GF-D8 (cell line): ENCODE measurements at regions not wholly inside any gene's neighbourhood (a gene's known extent, or its start where the extent isn't known, plus 50 kb on each side); places are given as distances from the start of the nearest gene placed in this dataset.
"Not testable (repeated sequence)": the region's sequence is repeated elsewhere in the genome, so short reads cannot be mapped to it uniquely, and the experiment has no call there.

ENCODE experiments used
- DNase-seq: peaks from one replicate; lab custom pipeline; 2025; lab: John Stamatoyannopoulos, UW

DNA sequence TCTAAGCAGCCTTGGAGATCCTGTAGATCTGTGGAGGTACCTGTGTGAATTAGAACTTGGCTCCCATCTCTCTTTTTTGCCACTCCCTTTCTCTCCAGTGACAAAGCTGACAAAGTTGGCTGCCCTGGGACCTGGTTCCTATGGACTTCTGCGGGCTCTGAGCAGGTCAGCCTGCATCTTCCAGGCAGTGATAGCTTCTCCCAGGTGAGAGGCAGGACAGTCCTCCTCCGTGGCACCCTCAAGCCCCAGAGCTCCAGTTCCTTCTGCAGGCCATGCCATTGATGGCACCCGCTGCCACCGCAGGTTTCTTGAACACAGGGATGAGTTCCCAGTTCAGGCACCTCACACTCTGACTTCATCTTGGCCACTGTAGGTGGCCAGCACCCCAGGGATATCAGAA, 73.5 kb upstream of the GRB10 start:
- no peak for DNase-seq

GRCh38 chr7:50855526-50855925, 72.8 kb upstream of the GRB10 start:
- no peak for DNase-seq

GRCh38 chr7:50854831-50855230, 72.1 kb upstream of the GRB10 start:
- no peak for DNase-seq

- DNase-seq, result no peak
Observed at GRCh38 chr7:50854247-50854646, 71.6 kb upstream of the GRB10 start.

DNA sequence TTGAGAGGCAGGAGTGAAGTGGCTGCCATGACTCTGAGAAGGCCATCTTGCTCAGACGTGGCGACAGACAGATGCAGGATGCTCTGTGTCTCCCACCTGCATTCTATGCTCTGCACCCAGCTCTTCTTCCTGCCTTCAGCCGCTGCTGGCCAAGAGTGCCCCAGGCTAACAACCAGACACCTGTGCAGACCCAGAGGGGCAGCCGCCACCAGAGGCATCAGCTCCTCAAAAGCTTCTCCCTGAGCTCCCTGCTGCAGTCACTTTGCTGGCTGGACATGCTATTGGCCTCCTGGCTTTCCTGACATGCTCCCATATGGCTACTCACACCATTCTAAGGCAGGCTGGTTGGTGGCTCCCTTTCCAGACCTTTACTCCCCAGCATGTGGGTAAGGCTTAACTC, 70.6 kb upstream of the GRB10 start:
- DNase-seq, result no peak

GRCh38 chr7:50852901-50853300, 70.2 kb upstream of the GRB10 start:
- no peak for DNase-seq

GRCh38 chr7:50851891-50852290, 69.2 kb upstream of the GRB10 start:
- DNase-seq, result no peak

- DNase-seq, result no peak
Observed at GRCh38 chr7:50851451-50851850, 68.8 kb upstream of the GRB10 start.

DNA sequence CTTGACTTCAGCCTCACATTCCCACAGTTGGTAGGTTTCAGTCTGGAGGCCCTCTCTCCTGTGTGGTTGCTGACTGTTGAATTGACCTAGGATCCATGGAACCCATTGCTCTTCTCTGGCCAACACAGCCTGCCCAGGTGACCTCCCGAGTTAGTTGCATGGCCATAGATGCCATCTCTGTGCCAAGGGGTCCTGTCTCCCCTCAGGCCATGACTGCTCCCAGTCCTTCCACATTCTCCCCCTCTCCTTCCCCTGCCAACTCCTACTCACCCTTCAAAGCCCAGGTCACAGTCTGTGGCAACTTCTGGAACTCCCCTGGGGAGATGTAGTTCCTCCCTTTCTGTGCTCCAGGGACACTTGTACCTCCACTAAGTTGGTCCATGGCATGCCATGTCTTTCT, 67.3 kb upstream of the GRB10 start:
- DNase-seq, result no peak

GRCh38 chr7:50848203-50848602, 65.5 kb upstream of the GRB10 start:
- no peak for DNase-seq

GRCh38 chr7:50844861-50845260, 62.2 kb upstream of the GRB10 start:
- not testable (repeated sequence) for DNase-seq

- no peak for DNase-seq
Observed at GRCh38 chr7:50842041-50842440, 59.3 kb upstream of the GRB10 start.

GRCh38 chr7:50838675-50839377, 56.1 kb upstream of the GRB10 start:
- no peak for DNase-seq

DNA sequence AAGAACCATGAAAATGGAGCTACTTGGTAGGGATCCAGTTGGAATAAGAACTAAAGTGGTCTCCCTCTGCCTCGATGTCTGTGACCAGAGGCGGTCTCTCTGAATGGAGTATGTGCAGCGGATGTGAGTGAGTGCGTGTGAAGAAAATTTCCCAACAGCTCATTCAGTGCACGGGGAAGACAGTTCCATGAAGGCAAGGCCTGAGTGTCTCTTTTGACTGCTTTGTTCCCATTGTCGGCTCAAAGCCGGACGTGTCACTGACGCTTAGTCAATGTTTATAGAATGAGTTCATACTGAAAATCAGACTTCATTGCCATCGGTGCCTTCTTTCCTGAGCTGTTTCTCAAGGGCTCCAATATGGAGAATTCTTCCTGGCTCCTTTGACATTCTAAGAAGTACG, 55.3 kb upstream of the GRB10 start:
- no peak for DNase-seq

DNA sequence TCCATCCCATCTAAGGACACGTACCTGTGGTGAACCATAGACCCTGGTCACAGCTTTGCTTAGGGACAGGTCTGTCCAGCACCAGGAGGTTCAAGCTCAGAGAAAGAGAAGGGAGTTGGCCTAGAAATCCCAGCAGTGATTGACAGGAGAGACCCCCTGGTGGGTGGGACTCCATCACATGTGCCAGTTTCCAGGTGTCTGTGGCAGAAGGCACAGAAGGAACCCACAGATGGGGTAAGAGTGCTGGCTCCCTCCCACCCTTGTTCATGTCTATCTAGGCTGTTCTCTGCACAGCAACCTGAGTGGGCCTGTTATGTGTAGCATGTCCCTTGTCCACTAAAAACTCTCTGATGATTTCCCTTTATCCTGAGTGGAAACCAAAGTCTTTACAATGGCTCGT, 54.0 kb upstream of the GRB10 start:
- no peak for DNase-seq

GRCh38 chr7:50835156-50835555, 52.5 kb upstream of the GRB10 start:
- no peak for DNase-seq

GRCh38 chr7:50834679-50835078, 52.0 kb upstream of the GRB10 start:
- DNase-seq, result no peak

DNA sequence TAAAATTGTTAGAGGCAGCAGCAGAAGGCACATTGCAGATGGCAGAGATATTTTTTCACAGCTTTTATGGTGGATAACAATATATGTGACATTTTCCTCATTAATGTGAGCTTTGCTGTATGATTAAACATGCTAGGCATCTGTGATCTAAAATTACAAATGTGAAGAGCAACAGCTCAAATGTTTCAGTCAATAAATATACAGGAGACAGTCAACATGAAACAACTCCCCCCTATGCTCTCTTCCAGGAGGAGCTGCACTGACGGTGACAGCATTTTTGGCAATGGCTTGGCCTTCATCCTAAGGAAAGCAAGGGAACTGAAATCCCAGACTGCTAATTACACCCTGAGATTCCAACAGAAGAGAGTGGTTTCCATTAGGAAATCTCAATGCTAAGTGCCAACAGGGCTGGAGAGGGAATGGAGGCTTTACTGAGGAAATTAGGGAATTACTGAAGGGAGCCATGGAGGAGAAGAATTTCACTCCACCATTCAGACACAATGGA, 51.4 kb upstream of the GRB10 start:
- no peak for DNase-seq

GRCh38 chr7:50832744-50833143, 50.0 kb upstream of the GRB10 start:
- DNase-seq, result no peak
